HG03521 (cell line): ENCODE measurements at regions not wholly inside any gene's neighbourhood (a gene's known extent, or its start where the extent isn't known, plus 50 kb on each side); places are given as distances from the start of the nearest gene placed in this dataset.
"Not testable (repeated sequence)": the region's sequence is repeated elsewhere in the genome, so short reads cannot be mapped to it uniquely, and the experiment has no call there.

Experiments
- ATAC-seq: cut with Tn5 transposase; IDR thresholded peaks from one replicate; pipeline ENCODE4 v1.9.1; 2021; ENCODE audit warnings: mild to moderate bottlenecking, moderate library complexity; ENCODE audit not compliant: unreplicated experiment

DNA sequence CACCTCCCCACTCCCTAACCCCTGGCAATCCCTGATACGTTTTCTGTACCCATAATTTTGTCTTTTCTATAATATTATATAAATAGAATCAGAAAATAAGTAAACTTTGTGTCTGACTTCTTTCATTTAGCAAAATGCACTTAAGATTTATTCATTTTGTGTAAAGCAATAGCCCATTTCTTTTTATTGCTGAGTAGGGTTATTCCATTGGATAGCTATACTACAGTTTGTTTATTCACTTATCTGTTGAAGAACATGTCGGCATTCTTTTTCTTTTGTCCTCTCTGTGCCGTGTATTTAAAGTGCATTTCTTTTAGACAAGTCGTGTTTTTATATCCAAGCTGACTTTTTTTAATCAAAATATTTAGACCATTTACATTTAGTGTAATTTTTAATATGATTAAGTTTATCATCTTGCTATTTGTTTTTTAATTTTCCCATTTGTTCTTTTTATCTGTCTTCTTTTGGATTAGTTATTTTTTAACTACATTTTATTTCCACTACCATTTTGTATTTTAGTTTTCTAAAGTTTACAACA lies 176.4 kb upstream of the TSHZ3 start:
- ATAC-seq, result no peak

DNA sequence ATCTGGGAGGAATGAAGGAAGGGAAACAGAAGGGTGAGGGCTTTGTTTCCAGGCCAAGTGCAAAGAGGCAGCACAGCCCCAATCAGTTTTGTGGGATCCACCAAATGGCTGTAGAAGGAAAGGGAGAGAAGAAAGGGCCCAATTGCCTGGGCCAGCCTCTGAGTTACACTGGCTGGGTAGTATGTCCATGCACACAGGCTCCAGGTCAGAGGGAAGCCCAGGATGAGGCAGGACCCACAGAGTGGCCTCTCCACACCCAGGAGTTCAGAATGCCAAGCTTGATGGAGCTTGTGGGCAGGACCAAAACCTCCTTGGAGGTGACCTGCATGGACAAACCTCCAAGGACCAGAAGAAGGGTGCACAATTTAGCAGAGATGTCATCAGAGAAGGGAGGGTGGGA lies 178.2 kb upstream of the TSHZ3 start:
- no peak for ATAC-seq

DNA sequence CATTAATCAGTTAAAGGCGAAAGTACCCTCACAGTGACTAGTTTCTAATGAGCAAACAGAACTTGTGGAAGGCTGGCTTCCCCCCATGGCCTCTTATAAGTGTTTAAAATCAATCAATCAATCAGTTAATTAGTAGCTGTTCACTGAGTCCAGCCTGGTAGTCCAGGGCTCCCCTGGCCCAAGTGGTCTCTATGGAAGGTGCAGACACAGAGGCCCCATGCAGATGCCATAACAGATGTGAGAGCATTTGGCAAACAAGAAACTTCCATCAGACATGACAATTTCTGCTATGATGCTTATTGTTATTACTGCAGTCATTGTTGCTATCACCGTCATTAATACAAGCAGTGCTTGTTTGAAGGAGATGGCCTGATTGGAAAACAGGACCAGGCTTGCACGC lies 179.0 kb upstream of the TSHZ3 start:
- ATAC-seq, result no peak

DNA sequence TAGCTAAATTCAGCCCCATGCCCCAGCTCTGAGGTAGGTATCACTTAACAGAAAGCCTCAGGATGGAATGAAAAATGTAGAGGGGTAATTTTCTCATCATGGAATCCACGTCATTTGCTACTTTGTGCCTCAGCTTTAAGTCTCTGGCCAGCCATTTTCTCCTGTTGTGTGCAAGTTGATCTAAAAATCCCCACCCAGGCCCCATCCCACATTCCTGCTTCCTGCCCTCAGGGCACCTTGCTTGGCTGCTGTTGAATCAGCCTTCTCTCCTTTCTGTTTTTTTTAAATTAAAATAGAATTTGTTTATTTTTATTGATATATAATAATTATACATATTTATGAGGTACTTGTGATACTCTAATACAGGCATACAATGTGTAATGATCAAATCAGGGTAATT lies 179.9 kb upstream of the TSHZ3 start:
- no peak for ATAC-seq

DNA sequence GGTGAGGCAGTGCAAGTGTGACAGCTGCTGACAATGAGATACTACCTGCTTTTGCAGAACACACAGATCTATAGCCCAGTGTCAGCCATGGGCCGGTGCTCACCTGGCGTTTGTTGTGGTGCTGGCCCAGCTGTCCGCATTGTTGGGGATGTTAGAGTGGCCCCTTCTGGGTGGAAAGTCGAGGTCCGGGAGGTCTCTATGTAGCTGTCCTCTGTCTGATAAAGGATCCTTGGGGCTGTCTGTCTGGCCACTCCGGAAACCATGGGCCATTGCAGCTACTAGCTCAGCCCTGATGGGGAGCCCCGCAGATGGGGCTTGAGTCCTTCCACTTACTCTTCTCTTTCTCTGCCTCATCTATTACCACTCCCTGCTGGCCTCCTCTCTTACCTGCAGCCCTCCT lies 181.5 kb upstream of the TSHZ3 start:
- no peak for ATAC-seq

DNA sequence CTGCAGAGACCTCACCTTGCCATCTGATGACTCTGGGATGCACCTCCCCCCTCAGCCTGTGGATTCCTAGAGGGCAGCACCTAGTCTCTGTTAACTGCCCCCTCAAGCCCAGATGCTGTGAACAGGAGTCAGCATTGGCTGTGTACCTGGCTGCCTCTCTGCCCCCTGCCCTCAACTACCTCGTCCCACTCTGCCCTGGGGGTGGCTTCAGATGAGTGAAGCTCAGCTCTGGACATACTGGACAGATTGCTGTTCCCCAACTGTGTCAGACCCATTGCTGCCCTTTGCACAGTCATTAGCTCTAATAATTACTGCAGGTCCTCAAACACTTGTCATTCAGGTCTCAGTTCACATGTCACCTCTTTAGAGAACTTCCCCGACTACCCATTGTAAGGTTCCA lies 182.1 kb upstream of the TSHZ3 start:
- ATAC-seq, result no peak

DNA sequence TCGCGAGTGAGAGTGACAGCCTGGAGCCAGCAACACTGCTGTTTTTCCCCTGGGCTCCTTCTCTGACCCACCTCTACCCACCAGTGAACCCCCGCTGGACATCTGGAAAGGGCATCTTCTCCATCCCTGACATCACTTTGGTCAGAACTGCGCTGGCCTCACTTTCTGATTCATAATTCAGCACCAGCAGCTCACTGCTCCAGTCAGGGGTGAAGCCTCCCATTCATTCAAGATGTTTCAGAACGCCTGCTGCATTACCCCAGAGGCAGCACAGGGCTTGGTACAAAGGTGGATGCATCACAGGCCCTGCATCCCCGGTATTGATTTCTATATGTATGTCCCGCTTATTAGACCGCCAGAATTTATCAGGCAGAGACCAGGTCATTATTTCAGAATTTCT lies 182.8 kb upstream of the TSHZ3 start:
- ATAC-seq, result no peak

DNA sequence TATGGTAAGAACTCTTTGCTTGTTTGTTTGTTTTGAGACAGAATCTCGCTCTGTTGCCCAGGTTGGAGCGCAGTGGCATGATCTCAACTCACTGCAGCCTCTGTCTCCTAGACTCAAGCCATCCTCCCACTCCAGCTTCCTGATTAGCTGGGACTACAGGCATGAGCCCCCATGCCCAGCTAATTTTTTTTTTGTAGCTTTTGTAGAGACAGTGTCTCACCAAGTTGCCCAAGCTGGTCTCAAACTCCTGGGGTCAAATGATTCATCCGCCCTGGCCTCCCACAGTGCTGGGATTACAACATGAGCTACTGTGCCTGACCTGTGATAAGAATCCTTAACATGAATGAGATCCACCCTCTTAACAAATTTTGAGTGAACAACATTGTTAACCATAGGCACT lies 183.9 kb upstream of the TSHZ3 start:
- ATAC-seq, result no peak

DNA sequence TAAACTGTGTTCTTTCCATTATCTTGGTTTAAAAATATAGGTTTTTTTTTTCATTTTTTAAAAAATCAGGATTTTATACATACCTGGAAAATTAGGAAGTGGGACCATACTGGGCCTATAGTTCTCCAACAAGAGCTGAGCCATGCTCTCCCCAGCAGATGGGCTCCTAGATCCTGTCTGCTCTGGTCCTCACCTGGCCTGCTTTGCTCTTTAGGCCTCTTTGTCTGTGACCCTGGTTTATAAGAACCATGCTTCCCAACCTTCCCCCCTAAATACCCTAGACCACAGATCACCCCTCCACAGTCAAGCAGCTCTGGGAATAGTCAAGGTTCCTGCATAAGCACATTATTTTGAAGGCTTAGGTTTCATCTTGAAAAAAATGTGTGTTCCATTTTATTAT lies 185.0 kb upstream of the TSHZ3 start:
- no peak for ATAC-seq

DNA sequence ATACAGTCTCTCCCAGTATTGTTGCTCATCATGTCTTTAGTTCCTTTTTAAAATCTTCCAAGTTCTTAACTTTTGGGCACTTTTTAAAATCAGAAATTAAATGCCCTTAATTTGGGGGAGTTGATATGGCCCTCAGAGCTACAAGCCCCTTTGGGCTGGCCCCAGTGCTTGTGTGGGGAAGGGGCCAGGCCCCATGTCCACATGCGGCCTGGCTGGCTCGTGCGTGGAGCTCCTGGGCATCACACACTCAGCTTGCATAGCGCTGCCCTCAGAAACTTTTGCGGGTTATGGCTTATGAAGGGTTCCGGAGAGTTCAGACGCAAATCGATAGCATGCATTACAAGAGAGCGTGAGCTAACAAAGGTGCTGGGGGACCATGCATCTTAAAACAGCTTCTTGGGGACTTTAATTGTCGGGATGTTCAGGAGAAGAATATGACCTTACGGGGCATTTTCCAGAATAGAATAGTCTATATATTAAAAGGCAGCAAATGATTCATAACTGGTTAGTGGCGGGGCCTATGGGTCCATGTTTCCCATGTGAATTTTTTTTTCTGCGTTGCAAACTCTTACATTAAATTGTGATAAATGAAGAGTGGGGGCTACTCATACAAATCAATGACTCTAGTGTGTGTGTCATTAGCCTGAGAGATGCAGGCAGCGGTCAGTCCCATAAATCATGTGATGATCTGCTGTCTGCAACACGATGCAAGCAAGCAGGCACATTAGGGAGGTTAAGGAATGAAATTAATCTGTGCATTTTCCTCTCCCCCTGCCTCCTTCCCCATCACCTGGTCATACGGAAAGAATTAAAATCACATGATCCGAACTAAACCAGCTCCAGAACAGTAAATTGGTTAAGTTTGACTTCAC lies 185.8 kb upstream of the TSHZ3 start:
- no peak for ATAC-seq

DNA sequence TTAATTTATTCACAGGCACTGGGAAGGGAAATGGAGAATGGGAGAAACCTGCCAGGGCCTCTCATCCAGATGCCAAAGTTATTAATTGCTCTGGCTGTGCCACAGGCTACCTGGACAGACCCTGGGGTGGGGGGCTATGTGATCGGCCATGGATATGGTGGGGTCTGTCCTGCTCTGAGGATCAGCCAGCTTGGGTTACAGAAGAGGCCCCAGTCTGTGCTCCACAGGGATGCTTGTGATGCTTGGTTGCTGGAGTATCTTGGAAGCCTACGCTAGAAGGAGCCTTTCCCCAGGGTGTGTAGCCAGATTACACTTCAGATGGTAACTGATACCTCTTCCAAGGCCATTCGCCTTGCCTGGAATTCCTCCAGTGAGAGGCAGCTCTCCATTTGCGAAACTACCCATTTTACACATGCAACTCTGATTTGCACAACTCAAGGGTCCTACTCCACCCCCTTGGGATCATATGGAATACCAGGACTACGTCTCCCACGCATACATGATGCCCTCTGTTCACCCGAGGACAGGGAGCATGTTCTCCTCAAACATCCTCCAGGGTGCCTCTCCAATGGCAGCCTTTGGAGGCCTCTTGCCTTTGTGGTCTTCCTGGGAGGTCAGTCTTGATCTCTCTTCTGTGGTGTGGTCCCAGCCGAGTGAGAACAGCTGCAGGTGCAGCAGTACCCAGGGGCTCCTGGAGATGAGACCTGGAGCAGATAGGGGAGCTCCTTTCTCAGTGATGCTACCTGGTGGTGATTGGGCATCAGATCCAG lies 186.6 kb upstream of the TSHZ3 start:
- ATAC-seq, result no peak

DNA sequence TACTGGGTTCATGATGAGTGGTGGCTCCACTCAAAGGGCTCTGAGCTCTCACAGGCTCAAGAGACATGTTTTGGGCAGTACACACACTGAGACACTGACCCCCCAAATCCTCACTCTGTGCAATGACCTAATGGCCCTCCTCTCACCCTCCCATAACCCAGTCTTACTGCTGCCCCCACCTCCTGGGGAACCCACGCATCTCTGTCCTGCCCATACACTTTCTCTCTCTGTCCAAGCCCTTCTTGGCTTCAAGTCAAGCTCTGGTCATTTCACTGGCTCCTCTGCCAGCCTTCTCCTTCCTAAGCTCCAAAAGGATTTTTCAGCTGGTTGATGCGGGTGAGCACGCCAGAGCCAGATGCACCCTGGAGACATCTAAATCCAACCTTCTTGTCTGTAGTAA lies 187.9 kb upstream of the TSHZ3 start:
- ATAC-seq, result no peak

DNA sequence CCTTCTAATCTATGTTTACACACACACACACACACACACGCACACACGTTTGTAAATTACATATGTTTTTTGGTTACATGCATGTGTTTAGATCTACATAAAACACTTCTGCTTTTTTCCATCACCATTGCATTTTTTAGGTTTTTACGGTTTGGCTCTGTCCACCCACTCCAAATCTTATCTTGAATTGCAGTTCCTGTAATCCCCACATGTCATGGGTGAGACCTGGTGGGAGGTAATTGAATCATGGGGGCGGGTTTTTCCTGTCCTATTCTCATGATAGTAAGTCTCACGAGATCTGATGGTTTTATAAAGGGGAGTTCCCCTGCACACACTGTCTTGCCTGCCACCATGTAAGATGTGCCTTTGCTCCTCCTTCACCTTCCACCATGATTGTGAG lies 188.7 kb upstream of the TSHZ3 start:
- ATAC-seq, result not testable (repeated sequence)

DNA sequence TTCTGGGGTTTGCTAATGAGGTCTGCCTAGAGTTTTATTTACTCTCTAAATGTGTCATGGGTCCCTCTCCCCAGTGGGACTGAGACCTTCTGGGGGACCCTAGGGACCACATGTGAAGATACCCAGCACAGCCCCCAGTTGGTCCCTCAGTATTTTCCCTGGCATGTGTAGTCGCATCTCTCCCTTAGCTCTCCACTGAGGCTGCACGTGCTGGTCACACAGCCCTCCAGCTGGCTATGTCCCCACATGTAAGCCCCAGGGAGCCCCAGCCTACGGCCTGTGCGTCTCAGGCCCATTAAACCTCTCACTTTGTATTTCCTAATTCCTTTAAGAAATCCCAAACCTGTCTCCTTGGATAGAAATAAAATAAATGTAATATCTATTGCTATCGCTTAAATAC lies 189.6 kb upstream of the TSHZ3 start:
- ATAC-seq, result no peak

DNA sequence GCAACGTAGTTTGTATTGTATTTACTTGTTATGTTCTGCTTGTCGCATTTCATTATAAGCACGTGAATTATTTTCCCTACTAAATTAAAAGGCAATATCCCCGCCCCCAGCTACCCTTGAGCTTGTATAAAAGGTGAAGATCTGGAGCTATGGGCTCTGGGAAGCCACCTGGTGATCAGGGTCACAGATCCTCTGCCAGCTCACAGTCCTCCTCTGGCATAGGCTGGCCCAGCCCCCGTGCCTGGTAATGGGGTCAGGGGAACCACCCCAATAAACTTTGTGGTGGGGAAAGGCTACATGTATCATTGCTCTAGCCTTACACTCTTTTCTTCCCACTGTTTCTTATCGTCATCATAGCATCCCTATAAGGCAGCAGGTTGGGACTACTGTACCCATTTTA lies 190.2 kb upstream of the TSHZ3 start:
- no peak for ATAC-seq

DNA sequence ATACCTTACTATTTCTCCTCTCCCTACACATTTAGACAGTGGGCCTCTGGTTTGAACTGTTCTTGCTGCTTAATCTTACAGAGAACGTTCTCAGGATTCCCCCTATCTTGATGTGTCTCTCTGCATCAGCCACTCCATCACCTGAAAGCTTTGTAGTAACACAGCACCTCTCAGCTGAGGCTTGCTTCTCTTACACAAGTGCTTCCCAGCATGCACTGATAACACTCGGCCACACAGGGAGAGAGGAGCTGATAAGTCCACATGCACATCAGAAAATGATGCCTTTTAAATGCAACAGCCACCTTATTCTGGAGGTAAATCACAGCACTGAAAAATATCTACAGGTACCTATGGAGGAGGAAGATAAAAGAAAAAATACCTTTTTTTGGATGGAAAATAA lies 192.2 kb upstream of the TSHZ3 start:
- no peak for ATAC-seq

DNA sequence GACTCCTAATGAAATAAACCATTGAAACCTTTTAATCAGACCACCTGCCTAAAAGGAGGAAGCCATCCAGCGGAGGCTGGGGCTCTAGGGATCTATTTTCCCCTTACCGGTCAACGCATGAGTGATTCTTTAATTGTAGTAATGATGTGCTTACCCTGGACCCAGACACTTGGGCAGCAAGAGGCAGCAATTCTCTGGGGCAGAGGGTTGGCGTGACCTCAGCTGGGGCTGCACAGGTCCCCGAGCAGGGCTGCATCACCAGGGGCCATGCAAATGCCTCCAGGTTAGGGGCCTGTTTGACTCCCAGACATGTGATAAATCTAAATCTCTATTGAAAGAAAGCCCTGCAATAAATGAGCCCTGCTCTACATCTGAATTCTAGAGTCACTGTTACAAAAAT lies 194.2 kb upstream of the TSHZ3 start:
- ATAC-seq, result no peak

DNA sequence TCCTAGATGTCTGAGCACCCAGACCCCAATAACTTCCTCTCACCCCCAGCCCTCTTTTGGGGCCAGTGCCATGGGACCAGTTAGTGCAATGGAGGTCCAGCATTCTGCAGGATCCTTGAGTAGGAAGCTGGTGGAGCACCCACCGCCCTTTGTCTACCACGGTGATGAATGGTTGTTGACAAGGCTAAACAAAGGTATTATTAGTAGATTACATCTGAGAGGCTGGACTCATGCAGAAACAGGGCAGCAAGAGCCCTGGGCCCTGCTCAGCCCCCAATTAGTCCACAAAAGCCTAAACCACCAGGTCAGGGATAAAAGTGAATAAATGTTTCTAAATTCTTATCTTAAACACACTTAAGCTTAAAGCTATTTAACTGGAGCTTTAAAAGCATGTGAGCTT lies 196.5 kb upstream of the TSHZ3 start:
- ATAC-seq, result no peak

DNA sequence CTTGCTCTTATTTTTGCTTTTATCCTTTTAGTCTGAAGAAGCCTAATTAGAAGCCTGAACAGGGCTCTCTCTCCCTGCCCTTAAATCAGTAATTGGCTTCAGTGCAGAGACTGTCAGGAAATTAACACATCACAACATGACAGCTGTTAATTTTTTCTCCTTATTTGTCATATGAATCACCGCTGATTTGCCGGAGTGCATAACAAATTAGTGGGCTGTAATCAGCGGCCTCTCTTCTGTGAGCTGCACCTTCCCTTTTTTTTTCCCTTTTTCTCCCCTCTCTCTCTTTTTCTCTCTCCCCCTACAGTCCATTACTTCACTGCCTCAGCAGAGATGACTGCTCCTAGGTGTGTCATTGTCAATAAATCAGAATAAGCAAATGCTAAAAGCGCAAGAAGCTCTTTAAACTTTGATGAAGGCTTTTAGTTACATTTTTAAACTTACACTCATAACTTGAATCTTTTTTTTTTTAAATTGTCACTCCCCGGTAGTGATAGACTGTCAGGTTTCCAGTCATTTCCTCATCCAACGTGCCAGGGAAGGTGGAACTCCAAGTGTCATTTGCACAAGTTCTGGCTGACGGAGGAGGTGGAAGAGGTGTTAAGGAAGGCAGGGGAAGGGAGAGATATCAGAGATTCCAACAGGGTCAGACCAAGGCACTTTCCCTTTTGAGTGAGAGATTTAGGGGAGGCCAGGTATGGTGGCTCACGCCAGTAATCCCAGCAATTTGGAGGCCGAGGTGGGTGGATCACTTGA lies 197.1 kb upstream of the TSHZ3 start:
- no peak for ATAC-seq

DNA sequence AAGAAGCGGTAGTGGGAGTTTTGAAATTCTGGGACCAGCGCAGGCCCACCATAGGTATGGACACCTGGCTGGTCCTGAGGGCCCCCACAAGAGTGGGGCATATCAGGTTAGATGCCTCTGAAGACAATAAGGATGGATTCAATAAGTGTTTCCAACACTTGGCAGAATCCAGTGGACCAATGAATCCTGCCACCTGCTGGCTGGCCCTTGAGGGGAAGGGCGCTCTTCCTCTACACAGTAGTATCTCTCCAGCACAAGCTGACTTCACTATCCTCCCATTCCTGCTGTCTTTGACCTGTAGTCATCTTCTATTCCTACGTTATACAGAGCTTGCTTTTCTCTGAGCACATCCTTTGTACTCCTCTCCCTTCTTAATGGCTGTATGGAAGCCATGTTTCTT lies 199.7 kb upstream of the TSHZ3 start:
- no peak for ATAC-seq

DNA sequence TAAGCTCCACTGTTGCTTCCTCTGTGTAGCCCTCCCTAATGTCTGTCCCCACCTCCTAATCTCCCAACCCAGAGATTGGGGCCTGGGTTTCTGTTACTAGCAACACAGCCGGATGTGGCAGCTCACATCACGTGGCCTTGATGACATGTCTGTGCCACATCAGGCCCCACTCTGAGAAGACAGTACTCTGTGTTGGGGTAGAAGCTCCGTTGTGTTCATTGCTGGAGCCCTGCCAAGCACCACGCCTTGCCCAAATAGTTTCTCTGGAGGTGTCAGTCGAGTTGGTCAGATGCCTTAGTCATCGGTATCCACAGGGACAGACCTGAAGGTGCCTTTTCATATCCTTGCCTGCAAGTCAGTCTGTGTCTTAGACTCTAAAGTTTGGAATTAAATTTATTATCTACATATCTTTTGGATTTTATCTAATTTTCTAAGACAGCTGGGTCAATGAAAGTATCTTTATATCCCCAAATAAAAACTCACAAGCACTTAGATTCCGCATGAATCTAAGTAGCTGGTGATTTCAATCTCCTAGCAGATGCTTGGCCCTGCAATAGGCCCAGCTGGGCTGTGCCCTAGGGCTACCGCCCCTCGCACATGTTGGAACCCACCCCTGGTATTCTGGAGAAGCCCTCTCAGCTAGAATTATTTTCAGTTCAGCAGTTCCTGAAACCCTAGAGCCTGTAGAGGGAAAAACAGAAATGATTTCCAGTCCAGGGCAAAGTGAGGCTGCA lies 204.0 kb upstream of the TSHZ3 start:
- no peak for ATAC-seq
